D721Med (cell line): ENCODE measurements at regions not wholly inside any gene's neighbourhood (a gene's known extent, or its start where the extent isn't known, plus 50 kb on each side); places are given as distances from the start of the nearest gene placed in this dataset.

ENCODE experiments used
- DNase-seq: peaks from one replicate; pipeline ENCODE4 v3.0.0; 2011; ENCODE audit warnings: low spot score; ENCODE audit not compliant: insufficient read length
- FAIRE-seq: peaks from 2 replicates; lab custom pipeline; 2011; peaks lifted over from hg19 to GRCh38; lab: Jason Lieb, UNC
- TF ChIP-seq, protein P1 (sequence below): IDR thresholded peaks from 2 replicates; pipeline ENCODE4 v1.5.1; 2012; ENCODE audit warnings: mild to moderate bottlenecking, control low read depth; ENCODE audit not compliant: insufficient read depth; ENCODE audit errors: missing control alignments

DNA sequence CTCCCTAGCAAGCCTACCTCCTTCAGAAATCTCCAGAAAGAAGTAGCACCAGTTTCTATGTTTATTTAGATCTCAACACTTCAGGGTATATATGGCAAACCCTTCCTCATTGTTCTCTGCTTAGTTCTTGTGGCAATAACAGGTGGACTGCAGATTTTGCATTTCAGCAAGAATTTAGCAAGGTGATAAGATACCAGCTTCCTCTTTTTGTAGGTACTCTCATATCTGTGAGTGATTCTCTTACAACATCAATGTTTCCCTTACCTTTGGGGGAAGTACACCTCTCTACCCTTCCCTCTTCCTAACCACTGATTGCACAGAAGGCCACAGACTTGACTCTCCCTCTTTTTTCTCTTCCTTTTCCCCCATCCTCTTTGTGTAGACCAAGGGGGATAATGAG is 230.9 kb upstream of the SESN3 start:
- FAIRE-seq, result no peak
- TF ChIP-seq, protein P1, sequence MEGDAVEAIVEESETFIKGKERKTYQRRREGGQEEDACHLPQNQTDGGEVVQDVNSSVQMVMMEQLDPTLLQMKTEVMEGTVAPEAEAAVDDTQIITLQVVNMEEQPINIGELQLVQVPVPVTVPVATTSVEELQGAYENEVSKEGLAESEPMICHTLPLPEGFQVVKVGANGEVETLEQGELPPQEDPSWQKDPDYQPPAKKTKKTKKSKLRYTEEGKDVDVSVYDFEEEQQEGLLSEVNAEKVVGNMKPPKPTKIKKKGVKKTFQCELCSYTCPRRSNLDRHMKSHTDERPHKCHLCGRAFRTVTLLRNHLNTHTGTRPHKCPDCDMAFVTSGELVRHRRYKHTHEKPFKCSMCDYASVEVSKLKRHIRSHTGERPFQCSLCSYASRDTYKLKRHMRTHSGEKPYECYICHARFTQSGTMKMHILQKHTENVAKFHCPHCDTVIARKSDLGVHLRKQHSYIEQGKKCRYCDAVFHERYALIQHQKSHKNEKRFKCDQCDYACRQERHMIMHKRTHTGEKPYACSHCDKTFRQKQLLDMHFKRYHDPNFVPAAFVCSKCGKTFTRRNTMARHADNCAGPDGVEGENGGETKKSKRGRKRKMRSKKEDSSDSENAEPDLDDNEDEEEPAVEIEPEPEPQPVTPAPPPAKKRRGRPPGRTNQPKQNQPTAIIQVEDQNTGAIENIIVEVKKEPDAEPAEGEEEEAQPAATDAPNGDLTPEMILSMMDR, result no peak
- DNase-seq, result no peak

DNA sequence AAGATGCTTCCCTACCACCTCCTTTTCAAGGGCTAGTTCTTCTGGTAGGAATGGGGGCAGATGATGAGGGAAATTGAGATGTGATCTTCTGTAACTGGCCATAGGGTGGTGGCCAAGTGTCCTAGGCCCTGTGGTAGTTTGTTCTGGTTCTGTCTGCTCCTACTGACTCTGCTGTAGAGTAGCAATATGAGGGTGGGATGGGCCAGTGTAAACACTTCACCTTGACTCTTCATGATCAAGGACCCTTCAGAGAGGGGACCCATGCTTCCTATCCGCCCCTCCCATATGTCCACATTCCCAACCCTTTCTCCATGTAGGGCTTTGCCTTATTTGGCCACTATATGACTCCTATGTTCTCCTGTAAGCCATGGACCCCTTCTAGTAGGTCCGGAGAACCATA is 230.3 kb upstream of the SESN3 start:
- TF ChIP-seq, protein P1, result no peak
- no peak for DNase-seq
- FAIRE-seq, result no peak

DNA sequence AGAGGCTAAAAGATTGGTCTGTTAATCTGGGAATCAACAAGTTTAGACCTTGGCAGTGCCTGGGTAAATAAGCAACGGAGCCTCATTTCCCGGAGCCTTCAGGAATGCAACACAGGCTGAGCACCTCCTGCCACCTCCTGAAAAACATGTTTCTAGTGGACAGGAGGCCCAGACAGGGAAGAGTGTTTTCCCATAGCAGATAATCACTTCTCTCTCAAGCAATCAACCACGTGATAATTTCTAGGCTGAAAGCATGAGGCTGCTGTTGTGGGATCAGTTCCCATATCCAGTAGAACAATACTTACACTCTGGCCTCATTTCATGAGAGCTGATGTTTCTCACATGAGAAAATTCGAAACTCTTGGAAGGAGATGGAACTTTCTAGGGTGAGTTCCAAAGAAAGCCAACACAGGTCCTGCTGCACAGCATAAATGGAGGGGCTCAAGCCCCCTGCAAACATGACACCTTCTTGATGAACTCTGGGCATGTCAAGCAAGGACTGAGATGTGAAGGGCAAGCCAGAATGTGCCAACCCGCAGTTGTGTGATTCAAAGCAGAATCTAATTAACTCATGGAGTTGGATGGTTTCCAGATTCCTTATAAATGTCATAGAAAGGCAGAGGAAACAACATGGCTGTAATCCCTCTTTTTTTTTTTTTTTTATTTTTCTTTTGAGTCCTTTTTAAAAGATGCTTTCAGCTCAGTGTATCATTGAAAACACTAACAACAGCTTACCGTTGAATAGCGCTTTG is 228.5 kb upstream of the SESN3 start:
- DNase-seq, result no peak
- TF ChIP-seq, protein P1, result no peak
- FAIRE-seq, result no peak

DNA sequence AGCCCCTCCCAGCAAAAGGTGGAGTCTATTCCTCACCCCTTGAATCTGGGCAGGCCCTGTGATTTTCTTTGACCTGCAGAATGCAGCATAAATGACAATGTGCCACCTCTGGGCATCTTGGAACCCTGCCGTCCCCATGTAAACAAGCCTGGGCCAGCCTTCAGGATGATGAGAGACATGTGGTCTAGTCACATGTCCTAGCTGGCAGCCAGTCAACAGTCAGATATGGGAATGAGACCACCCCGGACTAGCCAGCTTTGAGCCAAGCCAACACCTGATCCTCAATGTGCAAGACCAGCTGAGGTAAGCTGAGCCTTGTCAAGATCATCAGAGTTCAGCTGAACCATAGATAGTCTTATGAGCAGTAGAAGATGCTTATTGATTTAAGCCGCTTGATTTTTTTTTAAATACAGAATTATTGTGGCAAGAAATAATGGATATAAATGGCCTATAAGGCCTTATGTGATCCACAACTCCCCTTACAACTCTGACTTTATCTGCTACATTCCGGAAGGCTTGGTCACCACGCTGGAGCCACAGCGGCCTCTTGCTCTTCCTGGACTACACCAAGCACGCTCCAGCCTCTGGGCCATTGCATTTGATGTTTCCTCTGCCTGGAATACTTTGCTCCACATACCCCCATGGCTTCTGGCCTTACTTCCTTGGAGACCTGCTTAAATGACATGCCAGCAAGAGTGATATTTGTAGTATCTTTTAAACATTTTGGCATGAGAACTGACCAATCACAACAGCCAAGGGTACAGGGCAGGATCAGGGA is 225.9 kb upstream of the SESN3 start:
- no peak for DNase-seq
- FAIRE-seq, result no peak
- TF ChIP-seq, protein P1, result no peak

DNA sequence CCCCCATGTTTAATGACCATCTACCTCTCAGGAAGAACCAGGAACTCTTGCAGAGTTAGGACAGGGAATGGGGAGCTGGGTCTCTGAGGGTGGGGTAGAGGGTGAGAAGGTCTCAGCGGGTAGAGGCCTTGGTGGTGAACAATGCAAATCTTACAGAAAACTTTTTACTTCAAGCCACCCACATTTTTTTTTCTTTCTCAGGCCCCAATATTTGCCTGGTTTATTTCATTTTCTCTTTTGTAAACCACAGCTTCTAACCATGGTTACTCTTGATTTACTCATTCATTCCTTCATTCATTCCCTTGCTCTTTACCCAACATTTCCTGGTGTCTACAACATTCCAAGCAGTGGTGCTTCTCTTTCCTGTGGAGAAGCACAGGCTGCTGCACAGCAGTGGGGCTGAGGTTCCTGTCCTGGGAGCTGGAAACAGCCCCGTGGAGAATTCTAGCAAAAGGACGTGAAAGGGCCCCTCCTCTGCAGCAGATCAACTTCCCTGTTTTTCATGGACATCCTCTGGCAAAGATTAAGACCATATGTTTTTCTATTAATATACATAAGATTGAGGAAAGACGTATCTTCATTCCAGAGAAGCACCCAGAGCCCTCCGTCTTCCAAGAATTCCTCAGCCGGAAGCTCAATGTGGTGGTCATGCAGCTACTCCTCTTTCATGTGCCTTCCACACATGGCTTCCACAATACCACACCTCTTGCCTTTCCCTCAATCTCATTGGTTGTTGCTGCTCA is 224.4 kb upstream of the SESN3 start:
- FAIRE-seq (no peak), DNase-seq (no peak)
- TF ChIP-seq, protein P1, result no peak

DNA sequence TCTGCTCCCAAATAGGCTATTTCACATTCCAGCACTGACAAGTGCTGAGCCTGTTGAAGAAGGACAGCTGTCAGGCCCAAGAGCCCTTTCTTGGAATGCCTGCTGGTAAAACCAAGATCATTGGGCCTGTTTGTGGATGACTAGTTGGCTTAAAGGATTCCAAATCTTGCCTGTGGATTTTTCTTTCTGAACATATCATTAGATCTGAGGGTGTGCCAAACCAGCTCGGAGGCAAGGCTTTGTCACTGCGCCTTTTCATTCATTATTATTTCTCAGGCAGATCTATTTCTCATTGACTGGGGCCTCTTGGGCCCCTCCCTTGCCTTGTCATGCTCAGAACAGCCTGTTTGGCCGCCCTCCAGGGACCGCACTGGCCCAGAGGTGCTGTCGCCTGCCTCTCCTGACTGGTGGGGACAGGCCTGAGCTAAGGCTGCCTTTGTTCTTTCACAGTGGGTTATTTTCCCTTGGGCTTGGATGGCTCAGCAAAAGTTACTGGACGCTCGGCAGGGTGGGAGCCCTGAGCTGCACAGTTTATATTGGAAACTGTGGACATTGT is 222.7 kb upstream of the SESN3 start:
- no peak for FAIRE-seq
- DNase-seq, result no peak

More for the DNA sequence above, 222.7 kb upstream of the SESN3 start:
- TF ChIP-seq, protein P1, result no peak
